ENCODE measurements at regions not wholly inside any gene's neighbourhood (a gene's known extent, or its start where the extent isn't known, plus 50 kb on each side); places are given as distances from the start of the nearest gene placed in this dataset.

GRCh38 chr9:65437724-65438123, 152.7 kb upstream of the FOXD4L5 start:
- no TSS peak for BruUV-seq (replicated peaks)
- intact Hi-C loops (cut with micrococcal nuclease) = no loop called here
- no peaks in the 10 kb centered on the region for H3K4me1 Mint-ChIP-seq (ENCODE audit: insufficient read depth, unreplicated experiment)
- peaks cover 4% of the 10 kb centered on the region for H3K36me3 Mint-ChIP-seq (ENCODE audit: insufficient read depth, unreplicated experiment)
- ChIA-PET CTCF (no interaction called here), POLR2A (no interaction called here)
- H3K27me3 Mint-ChIP-seq (ENCODE audit: insufficient read depth, unreplicated experiment) = no peaks in the 10 kb centered on the region
- no peak overlapping the region for H3K27ac Mint-ChIP-seq (ENCODE audit: low read depth, unreplicated experiment)
- DNase-seq (ENCODE audit: unreplicated experiment) = no peak
- H3K9me3 Mint-ChIP-seq (ENCODE audit: unreplicated experiment) = peaks cover 23% of the 10 kb centered on the region
- H3K4me3 Mint-ChIP-seq (ENCODE audit: unreplicated experiment) = no peak overlapping the region
- TF ChIP-seq CTCF (IDR thresholded peaks at IDR 0.05; ENCODE audit: unreplicated experiment) = no peak

- no peak for TF ChIP-seq CTCF (IDR thresholded peaks at IDR 0.05; ENCODE audit: unreplicated experiment)
- no peak overlapping the region for H3K27ac Mint-ChIP-seq (ENCODE audit: low read depth, unreplicated experiment)
- POLR2A ChIA-PET = no interaction called here
- no TSS peak for BruUV-seq (replicated peaks)
- CTCF ChIA-PET = no interaction called here
- intact Hi-C loops (cut with micrococcal nuclease) = no loop called here
- H3K36me3 Mint-ChIP-seq (ENCODE audit: insufficient read depth, unreplicated experiment) = peaks cover 5% of the 10 kb centered on the region
- no peak for DNase-seq (ENCODE audit: unreplicated experiment)
- H3K4me3 Mint-ChIP-seq (ENCODE audit: unreplicated experiment) = no peak overlapping the region
- H3K27me3 Mint-ChIP-seq (ENCODE audit: insufficient read depth, unreplicated experiment) = no peaks in the 10 kb centered on the region
- peaks cover 32% of the 10 kb centered on the region for H3K9me3 Mint-ChIP-seq (ENCODE audit: unreplicated experiment)
- H3K4me1 Mint-ChIP-seq (ENCODE audit: insufficient read depth, unreplicated experiment) = no peaks in the 10 kb centered on the region
Observed at GRCh38 chr9:65435464-65435863, 150.5 kb upstream of the FOXD4L5 start.

GRCh38 chr9:65432722-65433323, 147.8 kb upstream of the FOXD4L5 start:
- peaks cover 5% of the 10 kb centered on the region for H3K36me3 Mint-ChIP-seq (ENCODE audit: insufficient read depth, unreplicated experiment)
- peaks cover 21% of the 10 kb centered on the region for H3K9me3 Mint-ChIP-seq (ENCODE audit: unreplicated experiment)
- intact Hi-C loops (cut with micrococcal nuclease) = no loop called here
- no peak overlapping the region for H3K4me3 Mint-ChIP-seq (ENCODE audit: unreplicated experiment)
- no TSS peak for BruUV-seq (replicated peaks)
- H3K4me1 Mint-ChIP-seq (ENCODE audit: insufficient read depth, unreplicated experiment) = no peaks in the 10 kb centered on the region
- no peak for TF ChIP-seq CTCF (IDR thresholded peaks at IDR 0.05; ENCODE audit: unreplicated experiment)
- H3K27ac Mint-ChIP-seq (ENCODE audit: low read depth, unreplicated experiment) = no peak overlapping the region
- ChIA-PET CTCF (no interaction called here), POLR2A (no interaction called here)
- no peak for DNase-seq (ENCODE audit: unreplicated experiment)
- H3K27me3 Mint-ChIP-seq (ENCODE audit: insufficient read depth, unreplicated experiment) = no peaks in the 10 kb centered on the region

DNA sequence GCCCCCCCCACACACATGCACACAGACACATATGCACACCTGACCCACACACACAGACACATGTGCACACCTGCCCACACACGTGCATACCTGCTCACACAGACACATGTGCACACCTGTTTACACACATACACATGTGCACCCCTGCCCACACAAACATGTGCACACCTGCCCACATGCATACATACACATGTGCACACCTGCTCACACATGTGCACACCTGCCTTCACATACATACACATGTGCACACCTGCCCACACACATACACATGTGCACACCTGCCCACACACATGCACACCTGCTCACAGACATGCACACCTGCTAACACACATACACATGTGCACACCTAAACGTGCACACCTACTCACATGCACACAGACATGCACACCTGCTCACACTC, 147.0 kb upstream of the FOXD4L5 start:
- no peak overlapping the region for H3K27ac Mint-ChIP-seq (ENCODE audit: low read depth, unreplicated experiment)
- H3K4me3 Mint-ChIP-seq (ENCODE audit: unreplicated experiment) = no peak overlapping the region
- peaks cover 15% of the 10 kb centered on the region for H3K9me3 Mint-ChIP-seq (ENCODE audit: unreplicated experiment)
- no peaks in the 10 kb centered on the region for H3K4me1 Mint-ChIP-seq (ENCODE audit: insufficient read depth, unreplicated experiment)
- peaks cover 5% of the 10 kb centered on the region for H3K36me3 Mint-ChIP-seq (ENCODE audit: insufficient read depth, unreplicated experiment)
- TF ChIP-seq CTCF (IDR thresholded peaks at IDR 0.05; ENCODE audit: unreplicated experiment) = no peak
- no peaks in the 10 kb centered on the region for H3K27me3 Mint-ChIP-seq (ENCODE audit: insufficient read depth, unreplicated experiment)
- no TSS peak for BruUV-seq (replicated peaks)
- intact Hi-C loops (cut with micrococcal nuclease) = no loop called here
- ChIA-PET POLR2A (no interaction called here), CTCF (no interaction called here)
- DNase-seq (ENCODE audit: unreplicated experiment) = no peak

All from MCF 10A (cell line).